HepG2 (cell line): ENCODE measurements at regions not wholly inside any gene's neighbourhood (a gene's known extent, or its start where the extent isn't known, plus 50 kb on each side); places are given as distances from the start of the nearest gene placed in this dataset.

Source experiments
- EHMT2 ChIP-seq: fragments of 200-600 bp; sonication (generic); IDR thresholded peaks from 2 replicates; pipeline ENCODE4 v1.7.0; 2017; ENCODE audit warnings: antibody characterized with exemption, low read depth, low read length, borderline replicate concordance
- FOXO4 ChIP-seq: sonication (generic); formaldehyde crosslinking; conservative IDR thresholded peaks from 2 replicates; pipeline ENCODE4 v1.8.1; 2023; ENCODE audit warnings: missing genetic modification reagents
- GFI1 ChIP-seq: sonication (generic); formaldehyde crosslinking; IDR thresholded peaks from 2 replicates; pipeline ENCODE4 v1.5.0; 2020; ENCODE audit warnings: missing genetic modification reagents, mild to moderate bottlenecking, borderline replicate concordance
- HBP1 ChIP-seq: IDR thresholded peaks from 2 replicates; pipeline ENCODE4 v1.6.1; 2016; ENCODE audit warnings: low read depth, control low read depth
- KLF16 ChIP-seq, 2 experiments: sonication (generic) in 1 of 2; formaldehyde crosslinking in 1 of 2; IDR thresholded peaks; 2 replicates each; pipeline versions ENCODE4 v1.6.1 to v1.8.0; 2016 to 2023; ENCODE audit warnings: missing genetic modification reagents in 2 of 2, missing compliant biosample characterization in 1 of 2
- LBX2 ChIP-seq: sonication (generic); formaldehyde crosslinking; IDR thresholded peaks from 2 replicates; pipeline ENCODE4 v1.5.0; 2020; ENCODE audit warnings: missing genetic modification reagents, mild to moderate bottlenecking, borderline replicate concordance
- MZF1 ChIP-seq: sonication (generic); formaldehyde crosslinking; IDR thresholded peaks from 2 replicates; pipeline ENCODE4 v1.8.1; 2023; ENCODE audit warnings: mild to moderate bottlenecking, missing genetic modification reagents, borderline replicate concordance
- NCOR1 ChIP-seq: fragments of 200-600 bp; sonication (generic); IDR thresholded peaks from 2 replicates; pipeline ENCODE4 v1.7.0; 2017; ENCODE audit warnings: antibody characterized with exemption, low read length, borderline replicate concordance
- PCBP1 ChIP-seq: fragments of 200-400 bp; formaldehyde crosslinking; IDR thresholded peaks from 2 replicates; pipeline ENCODE4 v1.6.1; 2017; ENCODE audit warnings: mild to moderate bottlenecking, low read depth, low read length, borderline replicate concordance
- RARA ChIP-seq: IDR thresholded peaks from 2 replicates; pipeline ENCODE4 v1.6.1; 2016; ENCODE audit warnings: missing genetic modification reagents, missing compliant biosample characterization
- SALL1 ChIP-seq: sonication (generic); formaldehyde crosslinking; IDR thresholded peaks from 2 replicates; pipeline ENCODE4 v1.8.0; 2022; ENCODE audit warnings: mild to moderate bottlenecking, missing genetic modification reagents
- SKI ChIP-seq: fragments of 450-650 bp; IDR thresholded peaks from one replicate; pipeline ENCODE4 v1.6.1; 2018; ENCODE audit warnings: mild to moderate bottlenecking; ENCODE audit not compliant: partially characterized antibody
- SNAPC4 ChIP-seq: sonication (generic); formaldehyde crosslinking; IDR thresholded peaks from 2 replicates; pipeline ENCODE4 v1.4.0; 2020; ENCODE audit warnings: mild to moderate bottlenecking, missing genetic modification reagents
- SPEN ChIP-seq: sonication (generic); formaldehyde crosslinking; IDR thresholded peaks from 2 replicates; pipeline ENCODE4 v1.5.1; 2020; ENCODE audit warnings: low read depth, mild to moderate bottlenecking, missing genetic modification reagents
- XBP1 ChIP-seq: sonication (generic); formaldehyde crosslinking; IDR thresholded peaks from 2 replicates; pipeline ENCODE4 v1.5.0; 2020; ENCODE audit warnings: missing genetic modification reagents
- ZKSCAN8 ChIP-seq: IDR thresholded peaks from 2 replicates; pipeline ENCODE4 v1.6.1; 2016; ENCODE audit warnings: borderline replicate concordance, missing genetic modification reagents, missing compliant biosample characterization
- ZNF205 ChIP-seq: IDR thresholded peaks from 2 replicates; pipeline ENCODE4 v1.6.1; 2018; ENCODE audit warnings: missing biosample characterization, missing genetic modification reagents
- ZNF496 ChIP-seq: sonication (generic); formaldehyde crosslinking; IDR thresholded peaks from 2 replicates; pipeline ENCODE4 v1.8.1; 2023; ENCODE audit warnings: mild to moderate bottlenecking, moderate library complexity, missing genetic modification reagents; ENCODE audit not compliant: insufficient replicate concordance
- ZNF574 ChIP-seq: sonication (generic); formaldehyde crosslinking; IDR thresholded peaks from 2 replicates; pipeline ENCODE4 v1.4.0; 2020; ENCODE audit warnings: missing genetic modification reagents

GRCh38 chr9:74025402-74025925 is 471.7 kb upstream of the RORB start (continued):
- TF ChIP-seq LBX2 (no peak), FOXO4 (CRISPR knock-in tag) (no peak), RARA (peak; percentile 92), SPEN (no peak), SKI (peak; percentile 85), ZNF496 (CRISPR knock-in tag) (no peak), ZNF574 (CRISPR knock-in tag) (no peak), XBP1 (CRISPR knock-in tag) (no peak), SALL1 (CRISPR knock-in tag) (peak; percentile 62; the same call in 1 of the 2 replicates), ZNF205 (CRISPR knock-in tag) (0 out of 2 replicates have a peak, but pooled peaks have one; percentile 55), MZF1 (CRISPR knock-in tag) (no peak), HBP1 (no peak), EHMT2 (peak; percentile 74; the same call in 1 of the 2 replicates), GFI1 (peak; percentile 81), ZKSCAN8 (CRISPR knock-in tag) (peak; percentile 79; the same call in 1 of the 2 replicates), NCOR1 (peak; percentile 88; the same call in 1 of the 2 replicates), KLF16 (CRISPR knock-in tag; IDR thresholded peaks at IDR 0.05) (peak in 1 of 2 experiments; percentile 60; a peak in 1 of 4 replicates), SNAPC4 (no peak), PCBP1 (no peak)
